Parathyroid adenoma (tissue), 2 donors: ENCODE measurements at regions not wholly inside any gene's neighbourhood (a gene's known extent, or its start where the extent isn't known, plus 50 kb on each side); places are given as distances from the start of the nearest gene placed in this dataset.

Source experiments
- H2AFZ ChIP-seq: fragments of 300-600 bp; sonication (generic); one replicate; pipeline ENCODE4 v1.7.0; 2017; ENCODE audit warnings: antibody characterized with exemption, mild to moderate bottlenecking
- H3K27ac ChIP-seq: fragments of 300-600 bp; sonication (generic); one replicate; pipeline ENCODE4 v1.7.0; 2017
- H3K27me3 ChIP-seq: fragments of 300-600 bp; sonication (generic); one replicate; pipeline ENCODE4 v1.7.0; 2017; ENCODE audit warnings: low read length; ENCODE audit not compliant: control insufficient read depth, insufficient read depth
- H3K36me3 ChIP-seq: fragments of 300-600 bp; sonication (generic); one replicate; pipeline ENCODE4 v1.7.0; 2017; ENCODE audit warnings: low read length; ENCODE audit not compliant: control insufficient read depth, insufficient read depth
- H3K4me1 ChIP-seq: fragments of 300-600 bp; sonication (generic); one replicate; pipeline ENCODE4 v1.7.0; 2017; ENCODE audit warnings: control low read depth
- H3K4me2 ChIP-seq: fragments of 300-600 bp; sonication (generic); one replicate; pipeline ENCODE4 v1.7.0; 2017; ENCODE audit warnings: low read length
- H3K4me3 ChIP-seq: fragments of 300-600 bp; sonication (generic); one replicate; pipeline ENCODE4 v1.7.0; 2017; ENCODE audit warnings: low read depth, low read length
- H3K79me2 ChIP-seq: fragments of 300-600 bp; sonication (generic); one replicate; pipeline ENCODE4 v1.7.0; 2017; ENCODE audit warnings: control low read depth
- H3K9ac ChIP-seq: fragments of 300-600 bp; sonication (generic); one replicate; pipeline ENCODE4 v1.7.0; 2017; ENCODE audit warnings: mild to moderate bottlenecking
- H3K9me3 ChIP-seq: fragments of 300-600 bp; sonication (generic); one replicate; pipeline ENCODE4 v1.7.0; 2017; ENCODE audit warnings: low read length; ENCODE audit not compliant: control insufficient read depth
- TF ChIP-seq, protein P1 (sequence below): fragments of 300-600 bp; sonication (generic); IDR thresholded peaks from one replicate; pipeline ENCODE4 v1.7.0; 2017; ENCODE audit warnings: antibody characterized with exemption, mild to moderate bottlenecking
- donor health status: primary hyperparathyroidism.

DNA sequence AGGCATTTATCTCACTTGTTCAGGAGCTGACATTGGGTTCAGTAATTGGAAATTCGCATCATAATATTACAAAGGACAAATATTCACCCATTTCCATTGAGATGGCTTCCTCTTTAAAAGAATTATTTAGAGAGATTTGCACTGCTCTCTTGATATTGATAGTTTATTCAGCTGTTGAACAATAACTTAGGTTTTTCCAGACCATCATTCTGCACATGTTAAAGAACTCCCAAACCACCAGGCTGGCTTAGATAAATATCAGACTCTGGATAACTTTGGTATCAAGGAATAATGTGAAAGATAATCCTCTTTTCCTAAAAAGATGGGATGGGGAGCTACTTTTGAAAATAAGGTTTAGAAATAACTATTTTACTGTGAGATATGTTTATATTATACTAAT lies 154.0 kb downstream of the GASK1B start:
- no peak overlapping the region for H3K4me2 ChIP-seq
- H3K4me3 ChIP-seq, result no peak overlapping the region
- H3K27me3 ChIP-seq, result no peaks in the 10 kb centered on the region
- H3K27ac ChIP-seq, result no peak overlapping the region
- no peak overlapping the region for H2AFZ ChIP-seq
- no peaks in the 10 kb centered on the region for H3K4me1 ChIP-seq
- H3K9me3 ChIP-seq, result no peaks in the 10 kb centered on the region
- TF ChIP-seq, protein P1, sequence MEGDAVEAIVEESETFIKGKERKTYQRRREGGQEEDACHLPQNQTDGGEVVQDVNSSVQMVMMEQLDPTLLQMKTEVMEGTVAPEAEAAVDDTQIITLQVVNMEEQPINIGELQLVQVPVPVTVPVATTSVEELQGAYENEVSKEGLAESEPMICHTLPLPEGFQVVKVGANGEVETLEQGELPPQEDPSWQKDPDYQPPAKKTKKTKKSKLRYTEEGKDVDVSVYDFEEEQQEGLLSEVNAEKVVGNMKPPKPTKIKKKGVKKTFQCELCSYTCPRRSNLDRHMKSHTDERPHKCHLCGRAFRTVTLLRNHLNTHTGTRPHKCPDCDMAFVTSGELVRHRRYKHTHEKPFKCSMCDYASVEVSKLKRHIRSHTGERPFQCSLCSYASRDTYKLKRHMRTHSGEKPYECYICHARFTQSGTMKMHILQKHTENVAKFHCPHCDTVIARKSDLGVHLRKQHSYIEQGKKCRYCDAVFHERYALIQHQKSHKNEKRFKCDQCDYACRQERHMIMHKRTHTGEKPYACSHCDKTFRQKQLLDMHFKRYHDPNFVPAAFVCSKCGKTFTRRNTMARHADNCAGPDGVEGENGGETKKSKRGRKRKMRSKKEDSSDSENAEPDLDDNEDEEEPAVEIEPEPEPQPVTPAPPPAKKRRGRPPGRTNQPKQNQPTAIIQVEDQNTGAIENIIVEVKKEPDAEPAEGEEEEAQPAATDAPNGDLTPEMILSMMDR, result no peak
- no peaks in the 10 kb centered on the region for H3K79me2 ChIP-seq
- H3K36me3 ChIP-seq, result no peaks in the 10 kb centered on the region
- no peak overlapping the region for H3K9ac ChIP-seq

GRCh38 chr4:158018221-158018830 lies 154.5 kb downstream of the GASK1B start:
- TF ChIP-seq, protein P1, result no peak
- no peaks in the 10 kb centered on the region for H3K4me1 ChIP-seq
- no peak overlapping the region for H3K4me3 ChIP-seq
- no peak overlapping the region for H3K4me2 ChIP-seq
- no peak overlapping the region for H3K27ac ChIP-seq
- H3K27me3 ChIP-seq, result no peaks in the 10 kb centered on the region
- no peak overlapping the region for H2AFZ ChIP-seq
- no peaks in the 10 kb centered on the region for H3K9me3 ChIP-seq
- no peaks in the 10 kb centered on the region for H3K36me3 ChIP-seq
- no peaks in the 10 kb centered on the region for H3K79me2 ChIP-seq
- H3K9ac ChIP-seq, result no peak overlapping the region

DNA sequence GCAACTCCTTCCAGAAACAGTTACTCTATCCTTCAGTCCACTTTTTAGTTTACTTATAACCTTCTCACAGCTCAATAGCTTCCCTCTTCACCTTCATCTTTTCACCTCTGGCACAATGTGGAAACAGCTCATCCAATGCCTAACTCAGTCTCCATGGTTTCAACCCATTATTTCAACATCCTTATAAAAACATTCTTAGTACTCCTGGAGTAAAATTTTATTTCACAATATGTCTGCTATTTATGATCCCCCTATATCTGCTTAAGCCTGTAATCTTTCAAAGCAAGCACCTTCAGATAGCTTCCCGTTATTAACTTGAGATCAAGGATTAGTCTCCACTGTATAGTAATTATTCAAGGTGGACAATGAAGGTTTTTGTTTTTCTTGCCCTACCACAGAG lies 156.3 kb downstream of the GASK1B start:
- Histone ChIP-seq H3K27me3 (no peaks in the 10 kb centered on the region), H3K4me2 (no peak overlapping the region), H3K79me2 (no peaks in the 10 kb centered on the region), H3K27ac (no peak overlapping the region), H3K4me1 (no peaks in the 10 kb centered on the region), H3K9me3 (no peaks in the 10 kb centered on the region), H2AFZ (no peak overlapping the region), H3K4me3 (no peak overlapping the region), H3K36me3 (no peaks in the 10 kb centered on the region), H3K9ac (no peak overlapping the region)
- TF ChIP-seq, protein P1, result no peak

GRCh38 chr4:158015241-158015640 lies 157.6 kb downstream of the GASK1B start:
- Histone ChIP-seq H3K4me2 (no peak overlapping the region), H3K9me3 (no peaks in the 10 kb centered on the region), H3K9ac (no peak overlapping the region), H3K4me1 (no peaks in the 10 kb centered on the region), H3K79me2 (no peaks in the 10 kb centered on the region), H3K36me3 (no peaks in the 10 kb centered on the region), H3K27ac (no peak overlapping the region), H2AFZ (no peak overlapping the region), H3K27me3 (no peaks in the 10 kb centered on the region), H3K4me3 (no peak overlapping the region)
- TF ChIP-seq, protein P1, result no peak

DNA sequence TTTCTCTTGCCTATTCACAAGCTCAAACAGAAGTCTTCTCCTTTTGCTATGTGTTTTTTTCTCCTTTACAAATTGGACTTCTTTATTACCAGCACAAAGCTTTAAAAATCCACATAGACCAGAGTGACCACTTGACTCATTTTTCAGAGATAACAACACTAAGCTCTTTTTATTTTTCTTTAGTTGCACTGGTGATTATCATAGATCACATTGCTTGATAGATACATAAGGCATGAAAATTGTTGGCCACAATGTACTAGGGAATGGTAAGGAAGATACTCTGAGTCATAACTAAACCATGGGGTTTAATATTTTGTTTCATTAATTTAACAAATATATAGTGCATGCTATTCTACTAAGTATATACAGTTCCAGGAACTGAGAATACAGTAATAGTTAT lies 159.0 kb downstream of the GASK1B start:
- no peaks in the 10 kb centered on the region for H3K9me3 ChIP-seq

More for the DNA sequence above, 159.0 kb downstream of the GASK1B start:
- TF ChIP-seq, protein P1, result no peak
- H3K27me3 ChIP-seq, result no peaks in the 10 kb centered on the region
- H3K4me2 ChIP-seq, result no peak overlapping the region
- no peak overlapping the region for H2AFZ ChIP-seq
- no peak overlapping the region for H3K4me3 ChIP-seq
- no peaks in the 10 kb centered on the region for H3K79me2 ChIP-seq
- no peak overlapping the region for H3K9ac ChIP-seq
- H3K27ac ChIP-seq, result no peak overlapping the region
- H3K4me1 ChIP-seq, result no peaks in the 10 kb centered on the region
- no peaks in the 10 kb centered on the region for H3K36me3 ChIP-seq
